NCI-H128 (cell line): ENCODE measurements at regions not wholly inside any gene's neighbourhood (a gene's known extent, or its start where the extent isn't known, plus 50 kb on each side); places are given as distances from the start of the nearest gene placed in this dataset.

Source experiments
- DNase-seq: peaks from one replicate; lab custom pipeline; 2025; ENCODE audit not compliant: unreplicated experiment; lab: John Stamatoyannopoulos, UW

- no peak for DNase-seq
These were observed 50.3 kb downstream of the NAV1 start for GRCh38 chr1:201589186-201589585.

DNA sequence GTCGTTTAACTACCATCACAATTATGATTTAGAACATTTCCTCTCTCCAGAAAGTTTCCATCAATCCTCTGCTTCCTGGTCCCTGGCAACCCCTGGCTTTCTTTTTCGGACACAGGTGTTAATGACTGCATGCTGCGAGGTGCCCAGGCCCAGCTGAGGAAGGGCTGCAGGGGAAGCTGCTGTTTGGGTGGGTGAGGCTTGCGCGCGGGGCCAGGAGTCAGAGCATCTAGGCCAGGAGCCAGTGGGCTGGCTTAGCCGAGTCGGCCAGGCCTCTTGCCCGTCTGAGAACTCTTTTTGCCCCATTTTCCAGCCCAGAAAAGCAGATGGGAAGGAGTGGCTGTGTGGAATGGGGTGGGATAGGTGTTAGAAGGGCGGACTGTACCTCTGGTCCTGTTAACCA lies 51.5 kb downstream of the NAV1 start:
- DNase-seq, result no peak

DNA sequence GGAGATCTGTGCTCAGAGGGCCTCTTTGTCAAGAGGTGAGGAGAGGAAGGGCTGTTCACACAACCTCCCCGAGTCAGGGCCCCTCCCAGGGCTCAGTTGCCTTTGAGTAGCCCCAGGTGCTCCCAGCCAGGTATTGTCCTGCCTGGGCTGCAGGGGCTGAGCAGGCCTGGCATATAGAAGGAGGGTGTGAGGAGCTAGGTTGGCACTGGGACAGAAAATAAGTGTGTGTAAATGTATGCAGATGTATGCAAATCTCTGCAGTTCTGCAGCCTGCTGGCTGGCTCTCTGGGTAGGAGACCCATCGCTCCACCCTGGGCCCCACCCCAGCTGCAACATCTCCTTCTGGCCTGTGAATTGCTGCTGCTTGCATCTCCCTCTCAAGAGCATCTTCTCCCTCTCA lies 52.4 kb downstream of the NAV1 start:
- no peak for DNase-seq

- DNase-seq, result no peak
These were observed 53.1 kb downstream of the NAV1 start for GRCh38 chr1:201591981-201592380.

- no peak for DNase-seq
These were observed 54.4 kb downstream of the NAV1 start for GRCh38 chr1:201593200-201593921.

GRCh38 chr1:201594575-201595245 lies 55.8 kb downstream of the NAV1 start:
- no peak for DNase-seq

DNA sequence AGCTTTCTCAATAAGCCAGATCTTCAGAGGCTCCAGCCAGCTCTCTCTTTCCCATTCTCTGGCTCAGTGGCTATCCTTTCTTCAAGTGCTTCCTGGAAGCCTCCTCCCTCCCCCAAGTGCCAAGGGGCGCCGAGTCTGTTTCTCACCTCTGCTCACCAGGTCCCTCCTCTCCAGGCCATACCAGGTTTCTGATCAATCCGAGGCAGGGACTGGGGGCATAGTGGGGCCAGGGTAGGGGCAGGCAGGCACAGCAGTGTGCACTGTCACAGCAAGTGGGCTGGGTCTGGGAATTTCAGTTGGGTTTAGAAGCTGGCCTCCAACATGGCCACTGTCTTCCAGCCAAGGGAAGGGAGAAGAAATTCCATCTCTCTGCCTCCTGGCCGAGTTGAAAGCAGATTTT lies 56.5 kb downstream of the NAV1 start:
- no peak for DNase-seq

DNA sequence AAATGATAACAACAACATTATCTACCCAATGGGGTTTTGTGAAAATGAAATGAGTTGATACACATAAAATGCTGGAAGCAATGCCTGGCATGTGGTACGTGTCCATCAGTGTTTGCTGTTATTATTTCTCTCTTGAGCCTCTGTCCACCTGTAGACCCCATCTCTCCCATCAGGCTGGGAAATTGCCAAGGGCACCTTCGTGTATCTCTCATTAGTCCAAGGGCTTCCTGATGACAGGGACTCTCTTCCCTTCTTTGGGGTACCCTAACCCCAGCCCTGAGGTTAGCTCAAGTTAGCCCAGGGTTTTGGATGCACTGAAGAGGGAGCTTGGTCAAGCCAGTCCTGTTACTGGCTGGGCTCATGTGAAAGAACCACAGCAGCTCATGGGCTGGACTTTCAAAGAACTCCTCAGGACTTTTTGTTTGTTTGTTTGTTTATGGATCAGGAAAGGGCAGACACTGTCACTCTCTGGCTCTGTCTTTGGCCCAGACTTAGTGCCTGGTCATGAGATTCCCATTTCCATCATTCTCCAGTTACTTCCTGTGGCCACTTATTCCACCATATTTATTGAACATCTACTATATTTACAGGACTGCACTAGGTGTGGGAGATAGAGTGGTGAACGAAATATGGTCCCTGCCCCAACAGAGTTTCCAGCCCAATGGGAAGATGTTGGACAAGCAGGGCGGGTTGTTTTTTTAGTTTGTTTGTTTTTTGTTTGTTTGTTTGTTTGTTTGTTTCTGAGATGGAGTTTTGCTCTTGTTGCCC lies 57.4 kb downstream of the NAV1 start:
- no peak for DNase-seq

DNA sequence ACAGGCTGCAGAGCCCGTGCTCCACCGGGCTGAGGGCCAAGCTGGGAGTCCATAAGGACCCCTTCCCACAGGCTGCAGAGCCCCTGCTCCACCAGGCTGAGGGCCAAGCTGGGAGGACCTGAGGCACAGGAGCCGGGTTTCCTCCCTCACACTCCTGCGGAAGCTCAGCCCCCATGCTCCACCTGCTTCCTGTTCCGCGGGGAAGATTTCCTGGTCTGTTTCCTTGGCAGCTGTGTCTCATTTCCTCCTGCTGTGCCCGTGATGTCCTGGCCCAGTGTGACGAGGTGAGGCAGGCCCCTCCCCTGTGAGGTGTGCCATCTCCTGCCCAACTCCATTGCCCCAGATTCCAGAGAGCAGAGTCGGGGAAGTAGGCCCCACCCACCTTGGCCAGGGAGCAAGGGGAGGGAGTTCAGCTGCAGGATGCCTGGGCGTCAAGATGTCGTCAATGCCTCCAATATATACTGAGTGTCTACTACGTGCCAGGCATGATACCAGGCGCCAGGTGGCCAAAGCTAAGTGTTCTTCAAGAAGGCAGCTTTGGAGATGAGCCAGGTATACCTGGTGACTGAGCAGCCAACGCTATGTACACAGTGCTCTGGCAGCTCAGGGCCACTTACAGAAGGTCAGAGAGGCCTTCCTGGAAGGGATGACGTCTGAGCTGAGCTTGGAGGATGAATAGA lies 58.8 kb downstream of the NAV1 start:
- peak; percentile 90 for DNase-seq

DNA sequence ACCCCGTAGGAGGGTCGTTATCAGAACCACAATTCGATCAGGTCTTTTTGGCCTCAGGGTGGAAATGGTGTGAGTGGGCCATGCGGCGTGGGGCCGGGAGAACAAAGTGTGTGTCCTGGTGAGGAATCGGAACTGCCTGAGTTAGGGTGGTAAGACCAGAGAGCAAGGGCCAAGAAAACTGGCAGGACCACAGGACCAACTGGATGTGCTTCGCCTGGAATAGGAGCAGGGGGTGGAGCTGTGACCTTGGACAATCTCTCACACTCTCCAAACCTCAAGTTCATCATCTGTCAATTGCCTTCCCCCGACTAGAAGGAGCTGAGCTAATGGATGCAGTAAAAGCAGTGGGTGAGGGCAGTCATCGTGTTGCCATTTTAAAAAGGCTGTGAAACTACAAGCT lies 59.5 kb downstream of the NAV1 start:
- no peak for DNase-seq

- DNase-seq, result no peak
These were observed 60.0 kb downstream of the NAV1 start for GRCh38 chr1:201598973-201599372.

GRCh38 chr1:201599548-201599947 lies 60.6 kb downstream of the NAV1 start:
- no peak for DNase-seq

DNA sequence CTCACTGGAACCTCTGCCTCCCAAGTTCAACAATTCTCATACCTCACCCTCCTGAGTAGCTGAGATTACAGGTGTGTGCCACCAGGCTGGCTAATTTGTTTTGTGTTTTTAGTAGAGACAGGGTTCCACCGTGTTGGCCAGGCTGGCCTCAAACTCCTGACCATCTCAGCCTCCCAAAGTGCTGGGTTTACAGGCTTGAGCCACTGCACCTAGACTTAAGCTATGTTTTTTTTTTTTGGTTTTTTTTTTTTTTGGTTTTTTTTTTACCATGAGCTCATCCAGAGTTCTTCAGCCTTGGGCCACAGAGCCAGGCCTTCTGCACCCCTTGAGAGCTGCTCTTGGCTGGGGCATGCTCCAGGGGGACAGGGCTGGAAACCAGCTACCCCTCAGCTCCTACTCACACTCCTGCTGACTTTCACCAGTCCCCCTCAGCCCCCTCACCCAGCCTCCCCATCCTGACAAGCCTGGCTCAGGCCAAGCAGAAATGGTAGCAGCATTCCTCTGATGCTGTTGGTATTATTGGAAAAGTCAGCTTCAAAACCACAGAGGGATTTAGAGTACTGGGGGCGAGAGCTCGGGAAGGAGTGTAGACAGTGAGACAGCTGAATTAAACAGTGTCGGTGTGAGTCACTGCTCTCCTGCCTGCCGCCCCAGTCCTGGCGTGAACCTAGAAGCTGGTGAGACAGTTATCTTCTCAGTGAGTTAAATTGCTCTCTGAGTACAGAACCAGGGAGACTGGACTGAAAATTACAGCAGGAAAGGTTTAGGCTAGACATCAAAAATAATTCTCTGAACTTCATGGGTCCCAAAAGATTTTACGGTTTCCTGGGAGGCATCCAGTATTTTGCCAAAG lies 63.7 kb downstream of the NAV1 start:
- no peak for DNase-seq

- no peak for DNase-seq
These were observed 64.8 kb downstream of the NAV1 start for GRCh38 chr1:201603613-201604232.

DNA sequence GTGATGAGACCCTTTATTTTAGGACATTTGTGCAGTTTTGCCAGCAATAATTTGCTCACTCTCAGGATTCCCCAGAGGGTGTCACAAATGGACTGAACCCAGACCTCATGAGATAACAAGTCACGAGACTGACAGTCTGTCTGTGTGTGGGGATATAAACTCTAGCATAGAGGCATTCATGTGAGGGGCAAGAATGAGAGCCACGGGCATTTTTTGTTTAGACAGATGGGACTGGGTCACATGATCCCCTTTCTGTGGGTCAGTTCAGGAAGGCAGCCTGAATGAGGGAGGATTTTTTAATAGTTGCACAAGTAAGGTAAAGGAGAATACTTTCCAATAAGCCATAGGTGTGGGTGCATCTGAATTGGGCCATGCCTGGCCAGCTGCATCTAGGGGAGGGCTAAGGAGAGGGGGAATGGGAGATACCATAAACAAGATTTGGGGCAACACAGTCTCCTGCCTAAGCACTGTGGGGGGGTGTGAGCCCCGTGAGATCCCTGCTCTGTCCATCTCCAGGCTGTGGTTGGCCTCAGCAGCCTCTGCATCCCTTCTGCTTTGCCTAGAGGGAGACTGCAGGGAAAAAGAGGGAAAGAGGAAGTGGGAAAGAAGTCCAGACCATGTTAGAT lies 66.6 kb downstream of the NAV1 start:
- no peak for DNase-seq

- no peak for DNase-seq
These were observed 67.2 kb downstream of the NAV1 start for GRCh38 chr1:201606096-201606495.

GRCh38 chr1:201606623-201607022 lies 67.7 kb downstream of the NAV1 start:
- DNase-seq, result no peak

DNA sequence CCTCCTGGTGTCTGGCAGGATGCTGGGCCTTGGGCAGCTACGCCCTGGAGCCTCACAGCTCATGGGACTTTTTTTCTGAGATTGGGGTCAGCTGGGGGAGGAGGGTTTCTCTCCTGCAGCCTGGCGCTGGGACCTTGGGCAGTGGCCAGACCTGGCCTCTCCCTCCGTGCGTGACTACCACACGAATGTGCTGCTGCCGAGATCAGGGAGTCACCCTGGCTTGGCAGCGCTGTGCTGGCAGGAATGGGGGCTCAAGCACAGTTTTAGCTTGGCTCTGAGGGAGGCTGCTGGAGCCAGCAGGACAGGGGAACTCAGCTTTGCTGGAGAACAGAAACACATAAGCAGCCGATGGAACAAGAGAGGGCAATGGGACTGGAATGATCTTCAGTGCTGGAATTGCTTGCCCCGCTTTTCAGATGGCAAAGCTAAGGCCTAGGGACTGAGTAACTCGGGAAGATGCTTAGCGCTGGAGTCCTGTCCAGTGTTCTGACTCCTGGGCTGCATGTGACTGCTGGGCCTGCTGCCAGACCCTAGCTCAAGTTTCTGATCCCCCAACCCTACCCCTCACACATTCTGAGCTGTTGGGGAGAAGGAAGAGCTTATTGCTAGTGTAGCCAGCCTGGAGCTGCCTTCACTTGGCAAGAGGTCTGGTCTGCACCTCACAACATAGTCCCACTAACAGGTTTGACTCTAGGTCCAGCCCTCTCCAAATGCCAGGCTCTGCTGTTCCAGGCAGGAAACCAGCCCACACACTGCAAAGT lies 69.9 kb downstream of the NAV1 start:
- DNase-seq, result no peak
